Aorta (tissue), 5 donors: ENCODE measurements at regions not wholly inside any gene's neighbourhood (a gene's known extent, or its start where the extent isn't known, plus 50 kb on each side); places are given as distances from the start of the nearest gene placed in this dataset.
A peak's percentile ranks its signal among the peaks of the same experiment; 100 is the strongest.
"Not testable (repeated sequence)": the region's sequence is repeated elsewhere in the genome, so short reads cannot be mapped to it uniquely, and the experiment has no call there.

Experiments used
- ATAC-seq: fragments of 200-7000 bp; cut with Tn5 transposase; one replicate; pipeline ENCODE4 v1.9.1; 2022; ENCODE audit warnings: moderate library complexity; ENCODE audit not compliant: low FRiP score
- DNase-seq, 2 donors: peaks; one replicate each; pipeline ENCODE4 v3.0.0-alpha.2; 2020
- H3K27ac ChIP-seq, 2 donors: one replicate each; pipeline ENCODE4 v1.5.1; 2013; ENCODE audit warnings: low read length in 2 of 2, mild to moderate bottlenecking in 2 of 2, moderate library complexity in 2 of 2, control low read depth in 1 of 2, inconsistent platforms in 1 of 2, low read depth in 1 of 2
- H3K27me3 ChIP-seq, 2 donors: one replicate each; pipeline ENCODE4 v1.6.1; 2013; ENCODE audit warnings: control low read depth in 1 of 2, low read length in 1 of 2, mild to moderate bottlenecking in 1 of 2, moderate library complexity in 1 of 2; ENCODE audit not compliant: insufficient read depth in 2 of 2, control insufficient read depth in 1 of 2
- H3K36me3 ChIP-seq, 2 donors: one replicate each; pipeline ENCODE4 v1.6.1; 2013; ENCODE audit warnings: control low read depth in 1 of 2, low read length in 1 of 2, mild to moderate bottlenecking in 1 of 2; ENCODE audit not compliant: insufficient read depth in 2 of 2, control insufficient read depth in 1 of 2
- H3K4me1 ChIP-seq, 2 donors: one replicate each; pipeline ENCODE4 v1.6.1; 2013; ENCODE audit warnings: low read length in 2 of 2, control low read depth in 1 of 2, mild to moderate bottlenecking in 1 of 2, moderate library complexity in 1 of 2; ENCODE audit not compliant: insufficient read depth in 2 of 2, control insufficient read depth in 1 of 2
- H3K4me3 ChIP-seq, 2 donors: one replicate each; pipeline ENCODE4 v1.5.1; 2013; ENCODE audit warnings: low read length in 2 of 2, control low read depth in 1 of 2, mild to moderate bottlenecking in 1 of 2
- H3K9me3 ChIP-seq: one replicate; pipeline ENCODE4 v1.6.1; 2013; ENCODE audit warnings: mild to moderate bottlenecking, low read length; ENCODE audit not compliant: control insufficient read depth
- WGBS, 2 donors: extraction: QIAGEN DNeasy Blood & Tissue Kit; methylation state at CpG; one replicate each; pipeline ENCODE4 v1.1.7; 2013; 5-methylcytosine and 5-hydroxymethylcytosine counted together
- intact Hi-C, 2 donors: fragments of 100-400 bp; cut with DNase I; formaldehyde crosslinking; loops; one replicate each; pipeline versions ENCODE4 v1.14.2 to v1.15.0; 2022
- donor health status: healthy with polysubstance abuse.
- donor health status: Bipolar disorder and iron deficiency.
- donor health status: DM: no; HTN: no; CAD: no.
- donor health status: DM: no; HTN: no; CAD: no.
- donor health status: DM: yes; HTN: yes; CAD: no.

DNA sequence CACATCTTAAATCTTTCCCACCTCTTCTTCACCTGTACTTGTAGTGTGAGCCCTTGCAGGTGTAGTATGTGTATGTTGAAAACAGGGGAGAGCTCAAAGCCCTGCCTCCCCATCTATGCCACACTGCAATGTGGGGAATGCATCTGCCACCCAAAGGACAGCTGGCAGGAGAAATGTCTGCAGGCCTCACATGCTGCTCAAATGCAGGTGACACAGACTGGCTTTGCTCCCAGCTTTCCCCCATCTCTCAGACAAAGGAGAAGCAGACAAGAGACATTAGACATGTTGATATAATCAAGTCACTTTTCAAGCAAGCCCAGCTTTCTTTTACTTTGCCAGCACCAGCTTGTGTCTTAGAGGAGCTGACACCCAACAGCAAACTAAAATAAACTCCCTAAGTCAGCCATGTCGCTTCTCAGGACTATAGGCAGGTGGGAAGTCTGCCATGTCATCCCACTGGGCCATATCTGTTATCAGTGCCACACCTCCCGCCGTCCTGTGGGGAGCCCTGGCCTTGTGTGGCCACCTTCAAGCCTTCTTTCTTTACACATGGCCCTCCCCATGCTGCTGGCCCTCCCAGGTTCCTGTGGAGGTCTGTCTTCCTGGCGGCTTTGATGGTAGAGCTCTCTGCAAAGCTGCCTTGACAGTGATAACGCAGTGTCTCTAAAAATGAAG, 102.1 kb downstream of the CXCL12 start:
- Histone ChIP-seq H3K4me3 (no peak overlapping the region), H3K36me3 (no peaks in the 10 kb centered on the region), H3K4me1 (no peaks in the 10 kb centered on the region), H3K27me3 (no peaks in the 10 kb centered on the region), H3K9me3 (no peaks in the 10 kb centered on the region), H3K27ac (no peak overlapping the region)
- no peak for DNase-seq
- WGBS, 2 donors, result 95 to 96% methylated on average over 5 of the region's 5 CpGs
- intact Hi-C loops, result no loop called here
- ATAC-seq, result no peak

- Histone ChIP-seq H3K27ac (peak overlapping the region in 1 of 2 donors; percentile 44), H3K9me3 (no peaks in the 10 kb centered on the region), H3K27me3 (no peaks in the 10 kb centered on the region), H3K4me3 (no peak overlapping the region), H3K36me3 (no peaks in the 10 kb centered on the region), H3K4me1 (no peaks in the 10 kb centered on the region)
- no peak for DNase-seq
- intact Hi-C loops, result no loop called here
- 90% methylated on average over 4 to 5 of the region's 5 CpGs for WGBS, 2 donors
- peak; percentile 15 for ATAC-seq
These were observed 103.2 kb downstream of the CXCL12 start for GRCh38 chr10:44281662-44282061.

DNA sequence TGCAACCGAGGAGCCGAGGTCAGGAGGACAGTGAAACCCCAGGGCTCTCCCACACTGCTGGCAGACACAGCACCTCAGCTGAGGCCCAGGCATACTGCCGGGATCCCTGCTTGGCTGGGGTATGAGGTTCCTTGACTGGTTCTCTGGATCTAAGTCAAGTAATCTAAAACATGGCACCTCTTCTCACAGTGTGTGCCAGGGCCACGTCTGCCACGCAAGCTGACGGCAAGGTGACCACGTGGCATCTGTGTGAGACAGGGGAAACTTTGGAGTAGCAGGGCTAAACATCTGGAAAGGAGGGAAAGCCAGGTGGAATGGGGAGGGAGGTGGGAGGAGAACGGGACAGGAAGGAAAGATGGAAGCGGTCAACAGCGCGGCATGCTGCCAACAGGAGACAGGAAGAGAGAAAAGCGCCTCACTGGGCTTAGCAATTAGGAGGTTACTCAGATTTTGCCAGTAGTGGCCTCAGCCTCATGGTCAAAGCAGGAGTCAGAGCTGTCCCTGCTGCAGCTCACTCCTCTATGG, 103.7 kb downstream of the CXCL12 start:
- Histone ChIP-seq H3K4me1 (no peaks in the 10 kb centered on the region), H3K36me3 (no peaks in the 10 kb centered on the region), H3K27me3 (no peaks in the 10 kb centered on the region), H3K4me3 (no peak overlapping the region), H3K9me3 (no peaks in the 10 kb centered on the region), H3K27ac (peak overlapping the region; percentile 2 to 44)
- DNase-seq (peak; percentile 70 to 85), ATAC-seq (peak; percentile 77)
- 13 to 17% methylated on average over 12 of the region's 12 CpGs for WGBS, 2 donors
- intact Hi-C loops, result no loop called here

DNA sequence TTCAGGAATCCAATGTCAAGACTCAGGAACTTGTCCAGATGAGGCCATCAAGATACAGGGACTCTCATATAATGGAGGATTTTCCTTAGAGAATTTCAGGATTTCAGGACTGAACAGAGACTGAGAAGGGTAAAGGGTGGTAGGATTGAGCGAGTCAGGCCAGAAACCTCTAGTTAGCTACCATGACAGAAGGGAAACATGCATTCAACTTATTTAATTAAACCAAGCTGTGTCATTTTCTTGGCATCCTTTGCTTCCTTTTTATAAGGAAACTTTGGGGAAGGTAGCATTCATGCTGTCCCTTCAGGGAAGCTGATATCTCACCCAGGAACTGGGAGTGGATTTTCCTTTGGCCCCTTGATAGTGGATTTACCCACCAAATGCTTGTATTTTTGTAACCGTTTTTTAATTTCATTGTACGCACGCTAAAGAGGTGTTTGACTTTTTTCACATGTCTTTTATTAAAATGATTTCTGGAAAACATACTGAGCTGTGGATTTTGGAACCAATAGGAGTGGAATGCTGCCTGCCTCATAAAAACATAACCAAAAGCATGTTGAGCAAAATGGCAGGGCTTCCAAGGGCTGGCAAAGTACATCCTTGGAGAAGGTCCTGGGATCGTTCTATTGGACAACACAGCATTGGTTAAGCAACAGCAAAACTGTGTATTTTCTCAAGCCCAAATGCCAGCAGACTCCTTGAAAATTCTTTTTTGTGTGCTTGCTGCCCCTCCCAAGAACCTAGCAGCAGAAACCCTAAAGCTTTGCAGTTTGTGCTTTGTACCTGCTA, 104.5 kb downstream of the CXCL12 start:
- Histone ChIP-seq H3K9me3 (no peaks in the 10 kb centered on the region), H3K36me3 (no peaks in the 10 kb centered on the region), H3K27ac (peak overlapping the region; percentile 2 to 44), H3K27me3 (no peaks in the 10 kb centered on the region), H3K4me1 (no peaks in the 10 kb centered on the region), H3K4me3 (no peak overlapping the region)
- 5 to 10% methylated on average over 5 of the region's 5 CpGs for WGBS, 2 donors
- DNase-seq (no peak), ATAC-seq (peak; percentile 83)
- intact Hi-C loops, result no loop called here

- 91% methylated on average over 7 of the region's 7 CpGs for WGBS, 2 donors
- intact Hi-C loops, result loop anchor here in 1 of 2 donors (10.0 kb wide), 1 partner anchor 155 kb away; no protein-coding TSS in a partner anchor
- H3K27ac ChIP-seq, result no peak overlapping the region
These were observed 105.3 kb downstream of the CXCL12 start for GRCh38 chr10:44279426-44280126.

DNA sequence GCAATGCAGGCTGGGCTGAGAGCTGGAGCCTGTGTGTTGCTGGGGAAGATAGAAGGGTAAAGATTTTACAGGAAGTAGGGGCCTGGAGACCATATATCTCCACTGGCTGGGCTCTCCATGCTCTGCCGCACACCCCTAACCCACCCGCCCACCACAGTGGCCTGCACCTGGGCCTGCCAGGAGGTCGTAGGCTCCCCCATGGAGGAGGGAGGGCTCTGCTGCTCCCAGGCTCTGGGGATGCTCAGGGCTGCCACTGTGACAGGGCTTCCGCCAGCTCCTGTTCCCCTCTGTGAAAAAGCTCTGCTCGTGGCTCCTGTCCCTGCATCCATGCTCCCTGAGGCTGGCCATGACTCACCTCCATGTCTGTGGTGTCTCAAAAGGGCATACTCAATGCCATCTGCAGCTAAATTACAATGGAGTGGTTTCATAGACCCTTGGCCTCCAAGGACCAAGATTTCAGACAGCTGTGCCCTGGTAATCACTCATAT, 106.0 kb downstream of the CXCL12 start:
- Histone ChIP-seq H3K27ac (no peak overlapping the region), H3K4me1 (no peaks in the 10 kb centered on the region), H3K4me3 (no peak overlapping the region), H3K9me3 (no peaks in the 10 kb centered on the region), H3K36me3 (no peaks in the 10 kb centered on the region), H3K27me3 (no peaks in the 10 kb centered on the region)
- no peak for DNase-seq
- intact Hi-C loops, result loop anchor here in 1 of 2 donors (10.0 kb wide), 1 partner anchor 154 kb away; no protein-coding TSS in a partner anchor
- WGBS, 2 donors, result 91 to 94% methylated on average over 5 of the region's 5 CpGs
- ATAC-seq, result peak; percentile 9

More at GRCh38 chr10:44279426-44280126, 105.3 kb downstream of the CXCL12 start:
- no peak overlapping the region for H3K4me3 ChIP-seq
- no peaks in the 10 kb centered on the region for H3K36me3 ChIP-seq
- DNase-seq, result no peak
- H3K9me3 ChIP-seq, result no peaks in the 10 kb centered on the region
- ATAC-seq, result no peak
- H3K4me1 ChIP-seq, result no peaks in the 10 kb centered on the region
- no peaks in the 10 kb centered on the region for H3K27me3 ChIP-seq

- intact Hi-C loops, H3K27ac ChIP-seq, ATAC-seq, H3K9me3 ChIP-seq, DNase-seq, H3K4me3 ChIP-seq, H3K36me3 ChIP-seq, H3K4me1 ChIP-seq, H3K27me3 ChIP-seq: not testable (repeated sequence)
- 91 to 96% methylated on average over 11 to 14 of the region's 16 CpGs for WGBS, 2 donors
These were observed 116.4 kb downstream of the CXCL12 start for GRCh38 chr10:44268435-44268948.

DNA sequence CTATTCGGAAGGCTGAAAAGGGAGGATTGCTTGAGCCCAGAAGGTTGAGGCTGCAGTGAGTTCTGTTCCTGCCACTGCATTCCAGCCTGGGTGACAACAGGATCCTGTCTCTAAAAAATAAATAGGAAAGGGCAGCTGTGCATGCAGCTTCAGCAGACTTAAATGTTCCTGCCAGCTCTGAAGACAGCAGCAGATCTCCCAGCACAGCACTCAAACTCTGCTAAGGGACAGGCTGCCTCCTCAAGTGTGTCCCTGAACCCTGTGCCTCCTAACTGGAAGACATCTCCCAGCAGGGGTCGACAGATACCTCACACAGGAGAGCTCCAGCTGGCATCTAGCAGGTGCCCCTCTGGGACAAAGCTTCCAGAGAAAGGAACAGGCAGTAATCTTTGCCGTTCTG, 117.9 kb downstream of the CXCL12 start:
- no peak for DNase-seq
- Histone ChIP-seq H3K27ac (no peak overlapping the region), H3K4me1 (no peaks in the 10 kb centered on the region), H3K27me3 (no peaks in the 10 kb centered on the region), H3K4me3 (no peak overlapping the region), H3K9me3 (no peaks in the 10 kb centered on the region), H3K36me3 (no peaks in the 10 kb centered on the region)
- no peak for ATAC-seq
- intact Hi-C loops, result no loop called here
- 86 to 89% methylated on average over 3 of the region's 3 CpGs for WGBS, 2 donors
